GM18873 (cell line): ENCODE measurements at regions not wholly inside any gene's neighbourhood (a gene's known extent, or its start where the extent isn't known, plus 50 kb on each side); places are given as distances from the start of the nearest gene placed in this dataset.
"Not testable (repeated sequence)": the region's sequence is repeated elsewhere in the genome, so short reads cannot be mapped to it uniquely, and the experiment has no call there.

ENCODE experiments used
- ATAC-seq: cut with Tn5 transposase; IDR thresholded peaks from one replicate; pipeline ENCODE4 v1.9.1; 2021; ENCODE audit warnings: mild to moderate bottlenecking, moderate library complexity, moderate number of reproducible peaks; ENCODE audit not compliant: unreplicated experiment, low FRiP score

DNA sequence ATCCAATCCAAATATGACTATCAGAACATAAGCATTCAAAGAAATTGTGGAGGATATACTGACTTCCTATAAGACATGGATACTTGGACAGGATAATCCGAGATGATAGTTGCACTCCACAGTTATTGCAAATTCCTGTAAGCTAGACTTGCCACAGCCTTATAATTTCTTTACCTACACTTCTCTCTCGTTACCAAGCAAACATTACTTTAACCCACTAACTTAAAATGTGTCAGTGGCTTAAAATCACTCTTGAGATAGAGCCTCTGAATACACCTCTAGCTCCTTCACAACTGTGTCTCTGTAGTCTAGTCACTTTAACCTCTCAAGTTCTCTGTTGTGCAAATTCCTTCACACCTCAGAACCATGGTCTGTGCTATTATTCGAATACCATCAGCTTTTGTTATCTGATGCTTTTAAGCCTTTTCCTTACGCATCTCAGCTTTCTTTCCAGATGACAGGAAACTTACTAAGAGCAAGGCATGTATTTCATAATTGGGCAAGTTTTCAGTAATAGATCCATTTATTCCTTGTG is 474.9 kb upstream of the MIR17HG start:
- ATAC-seq: no peak

DNA sequence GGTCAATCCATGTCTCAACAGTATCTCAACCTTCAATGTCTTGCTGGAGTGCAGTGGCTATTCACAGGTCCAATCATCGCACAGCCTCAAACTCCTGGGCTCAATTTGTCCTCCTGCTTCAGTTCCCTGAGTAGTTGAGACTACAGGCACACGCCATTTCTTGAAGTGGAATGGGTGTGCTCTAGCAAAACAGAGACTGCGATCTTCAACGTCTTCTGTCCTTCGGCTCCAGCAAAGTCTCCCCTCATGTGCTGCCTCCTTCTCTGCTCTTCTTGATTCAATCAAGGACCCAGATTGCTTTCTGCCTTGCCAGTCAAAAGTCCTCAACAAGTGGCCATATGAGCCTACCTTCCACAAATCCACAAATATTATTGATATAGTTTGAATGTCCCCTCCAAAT is 466.7 kb upstream of the MIR17HG start:
- no peak for ATAC-seq

DNA sequence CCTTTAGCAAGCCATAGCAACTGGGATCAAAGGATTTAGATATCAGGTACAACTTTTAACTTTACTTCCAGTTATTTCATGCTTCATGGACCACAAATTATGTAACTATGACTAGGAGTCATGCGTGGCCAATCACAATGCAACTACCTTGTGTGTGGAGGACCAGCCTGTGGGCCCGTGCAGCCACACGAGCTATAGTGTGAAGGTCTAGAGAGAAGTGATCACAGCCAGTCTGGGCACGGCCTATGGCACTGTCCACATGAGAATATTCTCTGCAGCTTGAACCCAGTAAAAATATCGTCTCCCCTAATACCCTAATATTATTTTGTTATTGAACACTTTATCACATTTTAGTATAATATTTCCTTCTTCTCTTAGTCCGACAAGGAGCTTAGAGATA is 464.9 kb upstream of the MIR17HG start:
- no peak for ATAC-seq

DNA sequence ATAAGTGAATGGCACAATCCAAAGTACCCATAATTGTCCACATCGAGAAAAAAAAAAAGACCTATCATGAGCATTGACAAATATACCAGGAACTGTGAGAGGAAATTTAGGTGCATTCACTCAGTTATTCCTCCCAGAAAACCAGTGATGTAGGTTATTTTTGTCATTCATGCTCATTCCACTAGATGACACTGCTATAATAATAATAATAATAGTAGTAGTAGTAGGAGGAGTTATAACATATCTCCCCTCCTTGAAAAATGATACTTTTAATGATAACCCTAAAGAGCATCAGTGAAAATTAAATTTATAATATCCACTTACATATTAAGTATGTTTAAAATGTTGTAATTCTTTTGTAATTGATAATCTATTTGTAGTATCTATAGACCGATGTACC is 463.9 kb upstream of the MIR17HG start:
- ATAC-seq: no peak

DNA sequence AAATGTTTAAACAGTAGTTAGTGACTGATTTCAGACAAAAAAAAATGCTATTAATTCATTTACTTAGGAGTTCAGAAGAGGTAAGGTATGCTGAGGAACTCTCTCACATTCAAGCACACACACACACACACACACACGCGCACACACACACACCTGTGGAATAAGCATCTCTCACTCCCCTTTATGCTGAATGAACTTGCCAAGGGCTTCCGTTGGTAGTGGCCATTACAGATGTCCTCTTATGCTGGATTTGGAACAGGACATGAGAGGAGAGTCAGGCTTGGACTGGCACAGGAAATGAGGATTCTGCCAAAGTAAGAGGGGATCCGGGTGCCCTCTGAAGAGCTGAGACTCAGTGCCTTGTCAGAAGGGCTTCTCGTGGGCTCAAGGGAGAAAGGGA is 463.4 kb upstream of the MIR17HG start:
- ATAC-seq: no peak

DNA sequence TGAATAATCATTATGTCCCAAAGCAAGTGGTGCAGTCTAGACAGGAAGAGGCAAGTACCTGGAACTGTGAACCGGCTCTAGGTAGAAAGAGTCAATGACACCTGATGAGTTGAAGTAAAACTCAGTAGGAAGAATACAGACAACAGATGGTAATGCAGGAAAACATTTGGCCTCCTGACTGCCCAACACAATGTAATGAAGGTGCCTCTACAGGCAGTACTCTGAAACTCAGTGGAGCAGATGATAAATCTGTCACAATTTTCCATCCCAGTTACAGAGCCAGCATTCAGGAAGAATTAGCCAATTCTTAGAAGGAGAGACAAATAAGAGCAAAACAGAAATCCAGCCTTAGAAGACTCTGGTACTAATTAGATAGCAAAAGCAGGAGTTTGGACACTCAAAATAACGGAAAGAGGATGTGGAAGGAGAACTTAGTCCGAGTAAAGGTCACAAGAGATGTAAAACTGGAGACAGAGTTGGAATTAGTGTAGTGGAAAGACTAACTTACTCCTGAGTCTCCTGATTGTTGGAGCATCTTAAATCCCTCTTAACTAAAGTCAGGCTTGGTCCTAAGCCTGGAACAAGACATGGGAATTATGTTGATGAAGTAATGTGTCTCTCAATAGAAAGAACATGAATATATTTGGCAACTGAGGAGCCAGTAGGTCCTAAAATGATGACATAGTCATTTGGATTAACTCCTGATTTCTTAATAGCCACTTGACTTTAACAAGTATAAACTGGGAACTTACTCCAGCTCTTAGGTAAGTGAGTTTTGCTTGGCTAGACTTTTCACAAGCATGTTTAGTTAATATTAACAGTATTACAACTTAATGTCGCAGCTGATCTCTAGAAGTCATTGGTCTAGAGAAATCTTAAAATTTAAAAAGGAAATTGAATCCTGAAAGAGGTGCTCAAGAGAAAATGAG is 457.3 kb upstream of the MIR17HG start:
- ATAC-seq: no peak

DNA sequence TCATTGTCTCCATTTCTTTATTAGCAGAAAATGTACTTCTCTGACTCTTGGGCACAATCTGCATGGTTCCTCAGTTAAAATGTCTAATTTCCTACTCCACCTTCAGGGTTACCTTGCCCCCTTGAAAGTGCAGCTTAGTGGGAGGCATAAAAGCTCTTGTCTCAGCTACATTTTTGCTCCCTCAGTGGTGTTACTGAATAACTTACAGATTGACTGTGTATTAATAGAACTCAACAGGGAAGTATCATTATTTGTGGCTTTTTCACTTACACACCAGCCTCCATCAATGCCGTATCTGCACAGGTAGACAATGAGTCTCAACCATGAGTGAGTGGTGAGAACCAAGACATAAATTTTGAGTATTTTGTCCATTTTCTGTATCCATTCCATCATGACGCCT is 456.2 kb upstream of the MIR17HG start:
- no peak for ATAC-seq

DNA sequence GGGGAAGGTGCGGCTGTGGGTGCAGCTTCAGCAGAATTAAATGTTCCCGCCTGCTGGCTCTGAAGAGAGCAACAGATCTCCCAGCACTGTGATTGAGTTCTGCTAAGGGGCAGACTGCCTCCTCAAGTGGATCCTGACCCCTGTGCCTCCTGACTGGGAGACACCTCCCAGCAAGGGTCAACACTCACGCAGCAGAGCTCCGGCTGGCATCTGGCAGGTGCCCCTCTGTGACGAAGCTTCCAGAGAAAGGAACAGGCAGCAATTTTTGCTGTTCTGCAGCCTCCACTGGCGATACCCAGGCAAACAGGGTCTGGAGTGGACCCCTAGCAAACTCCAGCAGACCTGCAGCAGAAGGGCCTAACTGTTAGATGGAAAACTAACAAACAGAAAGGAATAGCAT is 454.3 kb upstream of the MIR17HG start:
- ATAC-seq: not testable (repeated sequence)

DNA sequence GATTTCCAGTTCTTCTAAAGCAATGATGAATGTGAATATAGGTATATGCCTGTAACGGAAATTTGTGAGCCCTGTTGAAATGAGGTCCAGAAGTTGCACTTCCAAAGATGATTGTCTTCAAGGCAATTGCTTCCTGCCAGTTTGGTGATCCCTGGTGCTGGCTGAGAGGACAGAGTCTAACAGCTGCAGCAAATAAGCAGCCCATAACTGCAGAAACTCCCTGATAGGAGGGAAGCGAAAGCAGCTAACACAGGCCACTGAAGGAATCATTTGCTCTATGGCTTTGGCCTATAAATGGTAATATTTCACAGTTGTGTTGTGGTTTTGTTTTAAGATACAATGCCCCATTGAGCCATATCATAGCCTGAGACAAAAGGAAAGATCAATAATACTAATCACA is 451.5 kb upstream of the MIR17HG start:
- no peak for ATAC-seq

DNA sequence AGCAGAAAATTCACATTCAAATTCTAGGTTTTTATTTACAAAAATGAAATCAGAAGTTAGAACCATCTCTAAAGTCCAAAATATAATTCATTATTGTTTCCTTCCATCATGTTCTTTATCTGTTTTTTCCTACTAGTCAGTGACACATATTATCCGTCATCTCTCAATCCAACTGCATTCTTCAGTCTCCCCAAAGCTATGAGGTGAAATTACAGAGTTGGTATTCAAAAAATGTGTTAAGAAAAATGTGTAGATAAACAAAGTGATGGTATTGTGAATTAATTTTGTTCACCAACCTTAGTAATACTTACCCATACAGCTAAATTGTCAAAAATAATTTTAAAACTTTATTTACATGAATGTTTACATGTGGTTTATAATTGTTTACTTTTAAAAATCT is 448.7 kb upstream of the MIR17HG start:
- ATAC-seq: no peak

DNA sequence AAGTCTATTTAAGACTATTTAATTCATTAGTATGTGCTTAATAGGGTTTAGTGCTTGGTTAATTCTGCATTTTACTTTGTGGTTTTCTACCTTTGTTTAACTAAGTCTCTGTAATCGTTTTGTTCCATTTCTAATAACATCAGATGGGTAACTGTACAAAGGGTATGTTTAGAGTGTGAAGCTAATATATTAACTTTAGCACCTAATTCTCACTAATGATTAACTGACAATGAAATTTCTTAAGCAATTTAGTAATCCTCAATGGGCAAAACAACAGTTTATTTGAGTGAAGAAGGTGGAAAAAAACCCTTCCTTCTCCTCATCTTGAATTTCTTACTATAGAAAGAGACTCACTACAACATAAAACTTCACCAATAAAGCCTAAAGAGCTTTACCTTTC is 448.1 kb upstream of the MIR17HG start:
- ATAC-seq: no peak

DNA sequence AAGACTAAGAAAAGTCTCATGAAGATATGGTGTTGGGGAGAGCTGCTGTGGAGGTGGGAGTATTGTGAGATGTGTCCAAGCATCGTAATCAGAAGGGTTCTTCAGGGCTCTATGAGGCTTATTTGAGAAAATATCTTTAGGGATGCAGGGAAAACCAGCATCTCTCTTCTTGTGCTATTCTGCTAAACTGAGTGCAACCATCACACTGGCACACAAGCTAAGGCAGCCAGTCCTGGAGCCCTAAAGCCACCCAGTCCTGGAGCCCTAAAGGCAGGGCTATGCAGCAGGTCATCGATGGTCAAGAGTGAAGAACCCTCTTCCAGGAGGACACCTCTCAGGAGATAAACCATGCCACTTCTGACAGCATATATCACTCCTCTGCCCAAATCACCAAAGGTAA is 445.2 kb upstream of the MIR17HG start:
- no peak for ATAC-seq

DNA sequence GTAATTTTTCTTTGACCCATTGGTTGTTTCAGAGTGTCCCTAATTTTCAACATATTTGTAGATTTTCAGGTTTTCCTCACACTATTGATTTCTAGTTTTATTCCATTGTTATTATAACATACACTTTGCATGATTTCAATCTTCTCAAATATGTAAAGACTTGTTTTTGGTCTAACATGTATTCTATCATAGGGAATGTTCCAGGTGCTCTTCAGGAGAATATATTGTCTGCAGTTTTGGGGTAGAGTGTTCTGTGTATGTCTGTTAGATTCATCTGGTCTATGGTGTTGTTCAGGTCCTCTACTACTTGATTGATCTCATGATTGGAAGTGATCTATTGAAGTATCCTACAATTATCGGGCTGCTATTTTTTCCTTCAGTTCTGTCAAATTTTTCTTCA is 440.9 kb upstream of the MIR17HG start:
- no peak for ATAC-seq

DNA sequence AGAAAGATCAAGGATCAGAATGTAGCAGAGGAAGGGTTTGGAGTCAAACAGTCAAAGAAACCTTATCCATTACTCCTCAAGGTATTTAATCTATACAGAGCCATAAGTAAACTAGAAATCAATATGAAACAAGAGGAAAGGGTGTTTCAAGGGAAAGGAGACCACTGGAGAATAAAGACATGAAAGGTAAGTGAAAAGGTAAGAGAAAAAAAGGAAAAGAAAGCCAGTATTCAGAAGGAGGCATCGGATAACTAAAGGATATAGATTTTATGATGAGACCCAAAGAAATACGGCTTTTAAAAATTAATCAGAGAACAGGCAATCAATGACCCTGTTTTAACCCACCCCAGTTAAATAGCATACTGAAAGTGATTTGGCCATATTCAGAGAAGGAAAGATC is 438.7 kb upstream of the MIR17HG start:
- ATAC-seq: no peak

DNA sequence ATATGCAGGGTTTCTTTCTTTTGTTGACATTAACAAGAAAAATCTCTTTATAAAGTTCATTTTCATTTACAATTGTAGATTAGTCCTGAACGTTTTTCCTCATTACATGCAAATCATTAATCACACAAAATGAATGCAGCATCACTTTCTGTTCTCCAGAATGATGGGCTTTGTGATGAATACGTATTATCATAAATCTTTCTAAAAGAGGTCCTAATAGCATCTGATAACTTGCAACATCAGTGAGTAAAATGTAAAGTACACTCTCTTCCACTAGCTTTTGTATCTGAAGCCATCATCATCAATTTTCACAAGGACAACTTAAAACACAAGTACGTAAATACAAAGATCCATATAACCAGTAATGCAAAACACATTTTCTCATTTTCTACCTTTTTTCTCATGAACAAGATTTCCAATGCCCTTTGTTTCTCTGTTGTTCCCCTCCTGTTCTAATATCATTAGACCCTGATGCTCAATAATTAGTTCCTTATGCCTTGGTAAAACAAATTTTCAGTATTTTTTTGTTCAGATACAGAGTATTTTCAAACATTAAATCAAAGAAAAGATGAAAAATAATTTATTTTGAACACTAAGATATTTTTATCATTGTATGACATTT is 437.4 kb upstream of the MIR17HG start:
- no peak for ATAC-seq

DNA sequence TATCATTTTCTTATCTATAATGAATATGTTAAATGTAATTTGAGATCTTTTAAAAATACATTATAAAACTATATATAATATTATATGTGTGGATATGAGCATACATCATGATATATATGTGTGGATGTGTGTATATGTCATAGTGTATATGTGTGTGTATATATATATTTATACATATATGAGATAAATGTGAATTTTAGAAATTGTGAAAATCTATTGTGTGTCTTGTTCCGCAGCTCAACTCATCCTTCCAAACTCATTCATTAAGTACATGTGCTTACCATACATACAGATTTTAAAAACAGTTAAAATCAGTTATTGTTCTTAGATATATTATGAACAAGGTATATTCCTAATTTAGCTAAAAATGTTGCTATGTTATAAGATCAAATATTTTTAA is 435.2 kb upstream of the MIR17HG start:
- no peak for ATAC-seq

DNA sequence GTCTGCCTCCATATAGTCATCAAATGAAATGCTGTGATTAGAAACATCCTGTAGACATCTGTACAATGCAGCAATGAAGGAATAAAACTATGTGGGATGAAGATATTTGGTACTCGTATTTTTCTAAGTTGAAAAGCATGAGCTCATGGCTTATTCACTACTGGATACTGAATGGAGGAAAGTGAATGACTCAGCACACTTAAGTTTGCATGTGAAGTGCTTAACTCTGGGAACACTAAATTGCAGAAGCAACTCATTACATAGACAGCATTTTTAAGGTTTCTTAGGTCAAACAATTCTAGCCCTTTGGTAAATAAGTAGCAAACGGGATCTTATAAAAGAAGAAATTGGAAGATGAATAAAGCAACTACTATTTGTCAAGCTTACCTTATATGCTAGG is 429.0 kb upstream of the MIR17HG start:
- ATAC-seq: no peak

DNA sequence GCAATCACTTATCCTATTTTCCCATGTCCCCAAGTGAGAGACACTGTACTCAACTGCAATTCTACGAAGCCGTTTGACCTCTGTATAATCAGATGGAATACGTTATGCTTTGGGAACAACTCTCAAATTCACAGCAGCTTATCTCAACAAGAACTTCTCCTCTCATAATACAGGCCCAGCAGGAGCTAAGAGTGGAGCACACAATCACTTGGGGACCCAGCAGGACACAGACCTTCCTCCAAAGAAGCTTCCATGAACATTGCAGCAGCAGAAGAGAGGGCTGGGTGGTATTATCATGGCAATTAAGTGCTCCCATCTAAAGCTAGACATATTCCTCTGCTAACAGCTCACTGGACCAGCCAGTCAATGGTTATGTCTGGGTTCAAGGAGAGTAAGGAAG is 428.3 kb upstream of the MIR17HG start:
- no peak for ATAC-seq

DNA sequence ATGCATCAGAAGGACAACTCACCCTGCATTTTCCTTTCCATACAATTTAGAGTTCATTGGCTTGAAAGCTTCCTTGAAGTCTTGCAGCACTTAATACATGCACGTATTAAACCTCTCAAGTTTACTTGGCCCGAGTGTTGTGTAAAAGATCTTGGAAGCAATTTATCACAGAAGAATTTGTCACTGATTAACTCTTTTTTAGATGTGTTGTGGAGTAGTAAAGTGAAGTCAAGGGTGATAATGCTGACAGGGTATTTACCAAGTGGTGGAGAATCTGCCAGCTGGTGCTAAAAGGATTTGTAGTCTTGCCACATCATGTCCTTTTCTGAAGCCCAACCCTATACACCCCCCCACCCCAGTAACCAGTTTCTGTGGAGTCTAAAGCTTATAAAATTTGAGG is 421.0 kb upstream of the MIR17HG start:
- no peak for ATAC-seq

DNA sequence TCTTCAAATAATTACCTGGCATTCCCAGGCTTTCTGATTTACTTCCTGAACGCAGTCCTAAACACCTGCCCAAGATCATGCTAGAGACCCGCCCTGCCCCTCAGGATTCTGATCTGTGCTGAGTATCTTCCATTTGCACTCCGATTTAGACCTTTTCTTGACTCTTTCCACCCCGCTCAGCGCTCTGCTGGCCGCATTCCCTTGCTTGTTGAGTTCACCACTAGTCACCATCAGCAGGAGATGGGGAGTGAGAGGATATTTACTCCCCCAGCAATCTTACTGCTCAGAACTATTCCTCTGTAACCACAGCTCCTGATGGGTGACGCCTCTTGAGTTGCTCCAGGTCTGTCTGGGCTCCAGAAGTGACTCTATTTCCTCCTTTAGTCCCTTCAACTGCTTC is 419.4 kb upstream of the MIR17HG start:
- ATAC-seq: no peak

DNA sequence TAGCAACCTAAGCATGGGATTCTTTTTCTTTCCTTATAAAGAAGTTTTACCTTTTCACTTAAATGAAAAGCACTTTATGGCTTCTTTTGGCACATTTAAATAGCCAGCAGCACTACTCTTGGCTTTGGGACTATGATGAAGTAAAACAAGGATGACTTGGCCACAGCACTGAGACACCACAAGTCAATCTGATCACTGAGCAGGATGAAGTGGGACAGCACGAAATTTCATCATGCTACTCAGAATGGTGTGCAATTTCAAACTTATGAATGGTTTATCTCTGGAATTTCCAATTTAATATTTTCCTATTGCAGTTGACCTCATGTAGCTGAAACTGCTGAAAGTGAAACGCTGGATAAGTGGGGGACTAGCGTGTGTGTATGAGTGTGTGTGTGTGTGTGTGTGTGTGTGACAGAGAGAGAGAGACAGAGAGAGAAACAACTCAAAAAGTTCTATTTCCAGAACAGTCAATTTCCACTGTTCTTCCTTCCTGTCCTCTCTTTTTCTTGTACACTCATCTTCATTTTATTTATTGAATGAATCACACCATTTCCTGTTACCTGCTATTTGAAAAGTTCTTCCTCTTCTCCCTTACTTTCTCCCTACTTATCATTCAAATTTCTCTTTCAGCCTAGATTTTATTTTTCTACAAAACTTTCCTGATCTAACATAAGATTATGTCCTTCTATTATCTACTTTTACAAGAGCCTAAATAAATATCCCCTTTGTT is 414.2 kb upstream of the MIR17HG start:
- no peak for ATAC-seq
